ENCODE measurements at regions not wholly inside any gene's neighbourhood (a gene's known extent, or its start where the extent isn't known, plus 50 kb on each side); places are given as distances from the start of the nearest gene placed in this dataset.
"Not testable (repeated sequence)": the region's sequence is repeated elsewhere in the genome, so short reads cannot be mapped to it uniquely, and the experiment has no call there.

DNA sequence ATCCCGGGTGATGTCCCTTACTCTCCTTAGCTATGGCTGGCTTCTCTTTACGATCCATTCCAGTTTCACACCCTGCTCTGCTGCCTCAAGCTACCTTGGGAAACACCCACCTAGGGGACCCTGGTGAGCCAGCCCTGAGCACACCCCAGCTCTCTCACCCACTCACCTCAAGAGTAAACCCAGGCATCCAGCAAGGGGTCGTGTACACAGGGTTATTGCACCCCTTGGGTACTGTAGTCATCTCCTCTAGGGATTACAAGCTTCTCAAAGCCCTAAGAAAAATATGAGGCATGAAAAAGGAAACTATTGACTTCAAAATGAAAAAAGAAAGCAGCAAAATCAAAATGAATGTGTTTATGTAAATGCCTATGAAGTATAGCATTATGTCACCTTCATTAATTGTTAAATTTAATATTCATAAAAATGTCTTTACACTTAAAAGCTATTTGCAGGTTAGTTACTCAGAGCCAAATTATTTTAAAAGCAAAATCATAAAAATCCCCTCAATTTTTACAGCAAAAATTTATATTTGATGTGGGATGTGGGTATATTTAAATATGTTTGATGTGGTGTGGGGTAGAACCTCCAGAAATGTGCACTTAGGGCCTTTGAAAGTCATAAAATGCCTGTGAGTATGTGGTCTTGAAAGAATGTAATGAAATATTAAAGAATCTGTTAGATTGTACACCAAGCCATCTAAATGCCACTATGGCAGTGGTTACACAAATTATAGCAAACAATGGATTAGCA is 190.3 kb downstream of the C1orf94 start:
- Mint-ChIP-seq H3K27ac (no peak overlapping the region), H3K4me1 (ENCODE audit: low read depth) (no peaks in the 10 kb centered on the region), H3K27me3 (ENCODE audit: low read depth) (no peaks in the 10 kb centered on the region), H3K36me3 (ENCODE audit: low read depth) (no peaks in the 10 kb centered on the region), H3K4me3 (no peak overlapping the region), H3K9me3 (no peaks in the 10 kb centered on the region)
- no peak for DNase-seq (ENCODE audit: low spot score)

DNA sequence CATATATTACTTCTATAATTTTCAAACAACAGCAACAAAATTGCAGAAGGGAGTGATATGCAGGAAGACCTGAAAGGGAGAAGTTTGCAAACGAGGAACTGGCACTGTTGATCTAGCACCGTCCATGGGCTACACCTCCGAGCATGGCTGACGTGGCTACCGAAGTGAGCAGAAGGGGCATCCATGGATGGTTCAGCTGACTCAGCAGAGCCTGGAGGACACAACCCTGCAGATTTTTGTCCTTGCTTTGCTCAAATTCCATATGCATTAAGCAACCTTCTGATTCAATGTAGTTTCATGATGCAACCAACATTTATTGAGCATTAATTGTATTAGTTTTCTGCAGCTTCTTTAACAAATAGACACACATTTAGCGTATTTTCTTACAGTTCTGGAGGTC is 191.2 kb downstream of the C1orf94 start:
- Mint-ChIP-seq H3K9me3 (no peaks in the 10 kb centered on the region), H3K36me3 (ENCODE audit: low read depth) (no peaks in the 10 kb centered on the region), H3K4me1 (ENCODE audit: low read depth) (no peaks in the 10 kb centered on the region), H3K4me3 (no peak overlapping the region), H3K27me3 (ENCODE audit: low read depth) (no peaks in the 10 kb centered on the region), H3K27ac (no peak overlapping the region)
- no peak for DNase-seq (ENCODE audit: low spot score)

DNA sequence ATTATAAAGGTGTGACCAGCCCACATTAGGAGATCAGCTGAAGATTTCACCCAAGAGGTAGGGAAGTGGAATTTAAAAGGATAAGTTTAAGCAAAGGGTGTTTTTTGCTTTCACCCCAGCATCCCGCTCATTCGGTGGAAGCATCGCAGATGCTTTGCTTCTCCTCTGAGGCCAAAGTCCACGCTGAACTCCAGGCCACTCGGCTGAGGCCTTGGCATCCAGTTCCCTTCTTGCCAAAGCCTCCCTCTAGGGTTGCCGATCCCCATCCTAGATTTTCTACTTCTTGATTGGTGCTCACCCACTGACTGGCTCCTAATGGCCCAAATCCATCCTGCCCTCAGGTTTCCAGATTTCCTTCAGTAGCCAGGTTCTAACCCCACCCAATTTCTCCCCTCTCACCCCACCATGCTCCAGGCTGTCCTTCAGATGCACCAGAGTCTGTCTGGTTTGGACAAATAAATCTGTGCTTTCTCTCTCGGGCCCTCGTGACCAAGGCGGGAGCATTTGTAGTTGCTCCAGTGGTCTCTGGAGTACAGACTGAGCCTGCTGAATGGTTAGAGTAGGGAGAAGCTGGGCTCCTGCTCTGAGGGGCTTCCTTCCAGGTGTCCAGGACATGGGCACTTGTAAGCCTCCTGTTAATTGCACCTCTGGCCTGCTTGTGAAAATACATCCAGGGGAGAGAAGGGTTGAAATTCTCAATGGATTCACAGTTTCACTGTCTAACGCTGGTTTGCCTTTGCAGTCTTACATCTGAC is 193.2 kb downstream of the C1orf94 start:
- Mint-ChIP-seq H3K27me3 (ENCODE audit: low read depth) (peaks cover 4% of the 10 kb centered on the region), H3K4me1 (ENCODE audit: low read depth) (no peaks in the 10 kb centered on the region), H3K27ac (no peak overlapping the region), H3K4me3 (no peak overlapping the region), H3K9me3 (no peaks in the 10 kb centered on the region), H3K36me3 (ENCODE audit: low read depth) (no peaks in the 10 kb centered on the region)
- DNase-seq (ENCODE audit: low spot score) = no peak

DNA sequence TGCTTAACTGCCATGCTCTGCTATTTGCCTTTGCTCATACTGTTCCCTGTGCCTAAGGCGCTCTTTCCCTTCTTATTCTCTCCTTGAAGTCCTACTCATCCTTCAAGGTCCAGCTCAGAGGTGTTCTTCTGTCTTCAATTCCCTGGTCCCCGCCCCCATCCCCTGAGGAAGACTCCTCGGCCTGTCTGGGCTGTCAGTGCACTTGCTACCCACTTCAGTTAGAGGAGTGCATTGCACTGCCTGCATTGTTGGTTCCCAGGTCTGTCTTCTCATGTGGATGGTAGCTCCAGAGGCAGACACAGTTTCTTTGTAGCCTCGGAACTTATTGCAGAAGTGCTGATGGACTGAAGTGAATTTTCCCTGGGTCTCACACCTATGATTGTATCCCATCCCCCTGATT is 194.0 kb downstream of the C1orf94 start:
- H3K27ac Mint-ChIP-seq = no peak overlapping the region
- H3K36me3 Mint-ChIP-seq (ENCODE audit: low read depth) = no peaks in the 10 kb centered on the region
- no peaks in the 10 kb centered on the region for H3K9me3 Mint-ChIP-seq
- no peak overlapping the region for H3K4me3 Mint-ChIP-seq
- H3K4me1 Mint-ChIP-seq (ENCODE audit: low read depth) = no peaks in the 10 kb centered on the region
- H3K27me3 Mint-ChIP-seq (ENCODE audit: low read depth) = peaks cover 4% of the 10 kb centered on the region
- DNase-seq (ENCODE audit: low spot score) = no peak

DNA sequence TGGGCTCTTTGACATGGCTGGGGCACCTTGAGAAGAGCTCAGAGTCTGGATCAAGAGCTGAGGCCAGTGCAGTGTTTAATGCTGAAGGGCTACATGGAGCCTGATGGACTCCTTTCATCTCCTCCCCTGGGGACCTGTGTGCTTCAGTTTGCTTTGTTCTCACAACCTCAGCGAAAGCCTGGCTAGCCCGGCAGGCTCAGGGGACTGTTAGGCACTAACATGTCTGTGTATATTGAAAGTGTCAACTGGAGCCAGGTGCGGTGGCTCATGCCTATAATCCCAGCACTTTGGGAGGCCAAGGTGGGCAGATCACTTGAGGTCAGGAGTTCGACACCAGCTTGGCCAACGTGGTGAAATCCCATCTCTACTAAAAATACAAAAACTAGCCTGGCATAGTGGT is 194.5 kb downstream of the C1orf94 start:
- not testable (repeated sequence) for H3K27ac Mint-ChIP-seq; H3K36me3 Mint-ChIP-seq (ENCODE audit: low read depth); H3K27me3 Mint-ChIP-seq (ENCODE audit: low read depth); H3K9me3 Mint-ChIP-seq; DNase-seq (ENCODE audit: low spot score); H3K4me1 Mint-ChIP-seq (ENCODE audit: low read depth); H3K4me3 Mint-ChIP-seq

DNA sequence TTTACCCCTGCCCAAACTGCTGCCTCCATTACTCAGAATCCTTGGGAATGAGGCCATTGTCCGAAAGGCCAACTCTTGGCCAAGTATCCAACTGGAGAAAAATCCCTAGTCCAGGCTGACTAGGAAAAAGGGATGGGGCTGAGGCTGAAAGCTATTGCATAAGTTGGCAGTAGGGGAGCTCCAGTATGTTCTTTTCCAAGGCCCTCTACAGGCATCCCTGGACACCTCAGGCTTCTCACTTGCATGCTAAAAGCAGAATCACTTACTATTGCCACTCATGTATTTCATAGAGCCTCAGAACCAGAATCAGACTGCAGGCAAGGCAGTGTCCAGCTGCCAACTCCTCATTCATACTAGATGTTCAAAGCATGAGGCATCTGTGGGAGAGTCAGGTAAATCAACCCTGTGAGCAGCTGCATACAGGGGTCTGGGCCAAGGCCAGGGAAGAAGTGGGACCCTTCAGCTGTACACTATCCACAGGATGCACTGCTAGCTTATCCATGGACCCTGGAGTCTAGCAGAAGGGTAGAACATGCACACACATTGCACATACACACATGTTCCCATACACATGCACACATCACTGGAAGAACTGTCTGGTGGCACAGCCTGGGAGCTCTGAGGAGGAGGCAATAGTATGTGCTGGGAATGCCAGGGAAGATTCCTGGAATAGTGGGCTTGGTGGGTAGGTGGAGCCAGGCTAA is 195.3 kb downstream of the C1orf94 start:
- H3K27ac Mint-ChIP-seq = no peak overlapping the region
- H3K9me3 Mint-ChIP-seq = no peaks in the 10 kb centered on the region
- no peaks in the 10 kb centered on the region for H3K36me3 Mint-ChIP-seq (ENCODE audit: low read depth)
- H3K4me1 Mint-ChIP-seq (ENCODE audit: low read depth) = no peaks in the 10 kb centered on the region
- H3K4me3 Mint-ChIP-seq = no peak overlapping the region
- peaks cover 6% of the 10 kb centered on the region for H3K27me3 Mint-ChIP-seq (ENCODE audit: low read depth)
- DNase-seq (ENCODE audit: low spot score) = no peak

DNA sequence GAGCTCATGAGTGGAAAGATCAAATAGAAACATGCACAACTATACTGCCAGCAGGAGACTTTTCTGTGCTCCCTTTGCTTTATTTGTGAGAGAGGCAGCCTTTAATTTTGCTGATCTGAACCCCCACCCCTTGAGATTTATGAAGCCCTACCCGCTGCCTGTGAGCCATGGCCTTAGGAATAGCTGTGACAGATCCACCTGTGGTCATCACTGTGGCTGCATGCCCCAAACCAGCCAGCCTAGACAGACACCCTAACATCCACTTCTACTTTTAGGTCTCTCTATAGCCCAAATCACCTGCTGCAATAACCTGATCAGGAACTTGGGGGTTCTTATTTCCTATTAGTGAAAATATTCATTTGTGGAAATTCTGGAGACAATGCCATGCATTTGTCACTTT is 196.2 kb downstream of the C1orf94 start:
- Mint-ChIP-seq H3K4me1 (ENCODE audit: low read depth) (no peaks in the 10 kb centered on the region), H3K4me3 (no peak overlapping the region), H3K27ac (no peak overlapping the region), H3K36me3 (ENCODE audit: low read depth) (no peaks in the 10 kb centered on the region), H3K9me3 (no peaks in the 10 kb centered on the region), H3K27me3 (ENCODE audit: low read depth) (peaks cover 6% of the 10 kb centered on the region)
- DNase-seq (ENCODE audit: low spot score) = no peak

DNA sequence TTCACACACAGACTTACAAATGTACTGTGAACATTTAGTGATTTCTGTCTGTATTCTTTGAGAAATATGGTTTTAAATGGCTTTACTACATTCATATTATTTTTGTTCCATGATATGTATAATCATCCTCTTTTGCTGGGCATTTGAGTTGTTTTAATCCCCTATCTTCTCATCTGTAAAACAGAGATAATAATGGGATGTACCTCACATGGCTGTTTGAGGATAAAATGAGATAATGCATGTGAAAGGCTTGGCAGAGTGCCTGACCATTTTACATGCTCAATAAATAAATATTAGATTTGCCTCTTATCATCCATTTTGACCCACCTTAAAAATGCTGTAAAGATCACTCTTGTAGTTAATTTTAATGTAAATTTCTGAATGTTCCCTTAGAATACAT is 197.2 kb downstream of the C1orf94 start:
- H3K4me3 Mint-ChIP-seq = no peak overlapping the region
- no peaks in the 10 kb centered on the region for H3K4me1 Mint-ChIP-seq (ENCODE audit: low read depth)
- no peak overlapping the region for H3K27ac Mint-ChIP-seq
- no peaks in the 10 kb centered on the region for H3K36me3 Mint-ChIP-seq (ENCODE audit: low read depth)
- no peaks in the 10 kb centered on the region for H3K9me3 Mint-ChIP-seq
- H3K27me3 Mint-ChIP-seq (ENCODE audit: low read depth) = peaks cover 6% of the 10 kb centered on the region
- no peak for DNase-seq (ENCODE audit: low spot score)

DNA sequence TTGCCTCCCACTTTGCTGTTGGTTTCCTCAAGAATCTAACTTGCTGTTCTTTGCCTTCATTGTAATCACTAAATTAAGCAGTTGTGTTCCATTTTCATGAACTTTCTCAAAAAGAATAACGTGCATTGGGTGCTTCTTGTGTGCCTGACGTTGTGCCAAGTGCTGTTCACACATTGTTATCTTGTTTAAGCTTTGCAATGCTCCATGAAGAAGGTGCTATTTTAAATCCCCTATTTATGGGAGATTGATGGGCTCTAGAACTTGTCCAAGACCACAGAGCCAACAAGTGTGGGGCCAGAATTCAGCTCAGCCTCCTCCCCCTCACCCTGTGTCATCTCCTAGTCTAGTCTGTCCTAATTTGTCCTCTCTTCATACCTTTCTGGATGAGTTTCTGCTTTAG is 199.8 kb downstream of the C1orf94 start:
- Mint-ChIP-seq H3K4me1 (ENCODE audit: low read depth) (no peaks in the 10 kb centered on the region), H3K4me3 (no peak overlapping the region), H3K36me3 (ENCODE audit: low read depth) (no peaks in the 10 kb centered on the region), H3K27me3 (ENCODE audit: low read depth) (peaks cover 6% of the 10 kb centered on the region), H3K27ac (no peak overlapping the region), H3K9me3 (no peaks in the 10 kb centered on the region)
- DNase-seq (ENCODE audit: low spot score) = no peak

DNA sequence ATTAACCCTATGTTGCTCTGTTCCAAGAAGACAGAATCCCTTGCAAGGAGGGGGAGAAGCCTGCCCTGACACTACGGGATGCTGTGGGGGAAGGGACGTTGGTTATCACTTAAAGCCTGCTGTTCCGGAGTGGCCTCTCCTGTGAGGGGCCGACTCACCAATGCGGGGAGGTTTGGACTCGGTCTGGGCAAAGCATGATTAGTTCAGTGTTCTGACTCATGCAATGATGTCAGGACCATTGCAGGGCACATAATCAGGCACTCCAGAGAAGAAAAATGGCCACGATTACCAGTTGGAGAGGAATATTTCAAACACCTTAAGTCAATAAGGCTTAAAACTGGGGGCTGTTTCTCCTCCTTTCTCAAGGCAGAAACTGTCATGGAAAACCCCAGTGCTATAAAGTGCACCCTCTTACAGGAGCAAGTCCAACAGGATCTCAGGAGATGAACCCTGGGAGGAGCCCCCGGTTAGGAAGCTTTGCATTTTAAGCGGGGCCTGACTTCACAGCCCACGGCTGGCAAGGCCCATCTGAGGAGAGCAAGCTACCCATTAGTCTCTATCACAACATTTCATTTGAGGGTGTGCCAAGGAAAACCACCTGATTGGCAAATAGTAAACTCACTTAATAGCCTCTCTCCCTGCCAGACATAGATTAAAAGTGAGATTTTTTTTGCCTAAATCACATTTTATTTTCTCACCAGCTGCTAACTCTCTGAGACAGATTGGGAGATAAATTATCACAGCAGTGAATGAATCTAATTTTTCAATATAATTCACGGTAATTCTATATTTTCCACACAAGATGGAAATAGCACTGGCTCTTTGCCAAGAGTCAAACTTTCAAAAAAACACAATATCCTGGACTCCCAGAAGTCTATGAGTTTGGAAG is 202.5 kb downstream of the C1orf94 start:
- Mint-ChIP-seq H3K27ac (no peak overlapping the region), H3K36me3 (ENCODE audit: low read depth) (no peaks in the 10 kb centered on the region), H3K4me1 (ENCODE audit: low read depth) (no peaks in the 10 kb centered on the region), H3K9me3 (no peaks in the 10 kb centered on the region), H3K4me3 (no peak overlapping the region), H3K27me3 (ENCODE audit: low read depth) (peaks cover 6% of the 10 kb centered on the region)
- no peak for DNase-seq (ENCODE audit: low spot score)

DNA sequence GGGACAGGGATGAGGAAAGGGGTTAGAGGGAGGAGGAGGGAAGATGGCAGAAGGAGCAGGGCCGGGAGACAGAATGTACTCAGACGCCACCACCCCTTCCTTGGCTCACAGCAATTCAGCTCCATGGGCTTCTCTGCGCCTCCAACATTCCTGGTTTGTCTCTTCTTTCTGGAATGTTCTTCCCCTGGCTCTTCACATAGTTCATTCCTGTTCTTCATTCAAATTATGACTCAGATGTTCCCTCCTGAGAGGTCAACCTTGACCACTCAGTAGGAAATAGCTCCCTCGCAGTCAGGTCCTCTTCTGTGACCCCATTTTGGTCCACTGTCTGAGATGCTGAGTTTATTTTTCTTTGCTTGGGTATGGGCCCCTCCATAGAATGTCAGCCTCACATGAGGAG is 203.2 kb downstream of the C1orf94 start:
- no peak overlapping the region for H3K27ac Mint-ChIP-seq
- no peaks in the 10 kb centered on the region for H3K4me1 Mint-ChIP-seq (ENCODE audit: low read depth)
- H3K36me3 Mint-ChIP-seq (ENCODE audit: low read depth) = no peaks in the 10 kb centered on the region
- no peaks in the 10 kb centered on the region for H3K9me3 Mint-ChIP-seq
- H3K27me3 Mint-ChIP-seq (ENCODE audit: low read depth) = peaks cover 3% of the 10 kb centered on the region
- no peak for DNase-seq (ENCODE audit: low spot score)
- no peak overlapping the region for H3K4me3 Mint-ChIP-seq

DNA sequence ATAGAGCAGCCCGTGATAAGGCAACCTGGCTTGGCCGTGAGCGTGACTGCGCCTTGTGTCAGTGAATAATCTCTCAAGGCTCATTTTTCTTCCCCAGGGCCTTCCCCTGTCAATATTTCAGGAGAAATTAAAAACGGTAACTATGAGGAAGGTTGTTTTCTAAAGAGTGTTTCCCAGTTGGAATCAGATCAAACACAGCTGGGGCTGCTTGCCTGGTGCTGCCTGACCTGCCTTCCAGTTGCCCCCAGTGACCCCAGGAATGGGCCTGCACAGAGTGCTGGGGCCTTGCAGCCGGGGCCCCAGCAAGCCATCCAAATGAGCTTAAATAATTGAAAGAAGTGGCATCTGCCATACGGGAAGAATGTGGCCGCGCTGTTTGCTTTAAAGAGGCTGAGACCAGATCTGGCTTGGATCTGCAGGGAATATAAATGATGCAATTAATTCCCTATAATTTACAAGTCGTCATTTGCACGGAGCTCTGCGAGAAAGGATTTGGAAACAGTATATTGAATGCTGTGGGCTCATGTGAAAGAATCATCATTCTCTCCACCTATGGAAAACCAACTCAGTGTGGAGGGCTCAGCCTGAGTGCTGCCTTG is 203.9 kb downstream of the C1orf94 start:
- Mint-ChIP-seq H3K4me1 (ENCODE audit: low read depth) (no peaks in the 10 kb centered on the region), H3K27me3 (ENCODE audit: low read depth) (peaks cover 3% of the 10 kb centered on the region), H3K36me3 (ENCODE audit: low read depth) (no peaks in the 10 kb centered on the region), H3K9me3 (no peaks in the 10 kb centered on the region), H3K4me3 (no peak overlapping the region), H3K27ac (no peak overlapping the region)
- no peak for DNase-seq (ENCODE audit: low spot score)

DNA sequence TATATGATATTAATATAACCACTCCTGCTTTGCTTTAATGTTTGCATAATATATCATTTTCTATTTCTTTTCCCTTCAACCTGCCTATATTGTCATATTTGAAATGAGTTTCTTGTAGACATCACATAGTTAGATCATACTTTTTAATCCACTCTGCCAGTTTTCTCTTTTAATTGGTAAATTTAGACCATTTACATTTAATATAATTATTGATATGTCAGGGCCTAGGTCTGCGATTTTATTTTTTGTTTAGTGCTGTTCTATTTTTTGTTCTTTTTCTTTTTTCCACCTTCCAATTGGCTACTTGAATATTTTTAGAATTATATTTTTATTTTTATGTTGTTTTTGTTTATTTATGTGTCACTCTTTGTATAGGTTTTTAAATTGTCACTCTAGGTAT is 213.3 kb downstream of the C1orf94 start:
- Mint-ChIP-seq H3K27me3 (ENCODE audit: low read depth) (peaks cover 8% of the 10 kb centered on the region), H3K4me3 (no peak overlapping the region), H3K27ac (no peak overlapping the region), H3K4me1 (ENCODE audit: low read depth) (no peaks in the 10 kb centered on the region), H3K36me3 (ENCODE audit: low read depth) (no peaks in the 10 kb centered on the region), H3K9me3 (no peaks in the 10 kb centered on the region)
- DNase-seq (ENCODE audit: low spot score) = no peak

Measured in T-helper 2 cell treated with Interferon-gamma antibody and Interleukin-4, amounts not matched to agents 5 μg/mL and 100 μg/mL, for 36 hours (primary cell).